Stimulated activated naive CD8-positive, alpha-beta T cell treated with anti-CD3 and anti-CD28 coated beads, Interleukin-15, Interleukin-2, amounts not matched to agents 100 ng/mL and 50 ng/mL, for 24 hours (primary cell): ENCODE measurements at regions not wholly inside any gene's neighbourhood (a gene's known extent, or its start where the extent isn't known, plus 50 kb on each side); places are given as distances from the start of the nearest gene placed in this dataset.

Experiments used
- H3K27ac Mint-ChIP-seq: one replicate; pipeline ENCODE4 v1.8.0; 2021; ENCODE audit warnings: mild to moderate bottlenecking, mixed read lengths
- H3K27me3 Mint-ChIP-seq: one replicate; pipeline ENCODE4 v1.8.0; 2021; ENCODE audit warnings: mixed read lengths
- H3K36me3 Mint-ChIP-seq: one replicate; pipeline ENCODE4 v1.8.0; 2021; ENCODE audit warnings: low read depth, mixed read lengths
- H3K4me1 Mint-ChIP-seq: one replicate; pipeline ENCODE4 v1.8.0; 2021; ENCODE audit warnings: low read depth, mixed read lengths
- H3K4me3 Mint-ChIP-seq: one replicate; pipeline ENCODE4 v1.8.0; 2021; ENCODE audit warnings: mild to moderate bottlenecking, mixed read lengths
- H3K9me3 Mint-ChIP-seq: one replicate; pipeline ENCODE4 v1.8.0; 2021; ENCODE audit warnings: mixed read lengths

DNA sequence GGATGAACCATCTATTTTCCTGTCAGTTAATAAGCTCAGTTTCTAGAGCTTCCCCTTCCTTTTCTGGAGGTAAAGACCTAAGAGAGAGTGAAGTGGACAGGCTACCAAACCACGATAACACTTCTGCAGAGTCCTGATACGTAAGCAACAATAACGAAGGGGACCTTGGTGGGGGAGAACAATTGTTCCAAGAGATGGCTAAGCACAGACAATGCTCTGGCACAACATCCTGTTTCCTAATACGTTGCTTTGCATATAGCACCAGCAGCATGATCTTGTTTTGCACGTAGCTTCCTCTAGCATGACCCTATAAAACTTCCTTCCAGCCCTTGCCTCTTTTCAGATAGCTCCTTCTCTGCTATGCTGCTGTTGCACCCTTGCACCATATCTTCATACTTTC lies 247.3 kb downstream of the RAD51AP2 start:
- peaks cover 4% of the 10 kb centered on the region for H3K9me3 Mint-ChIP-seq
- H3K4me3 Mint-ChIP-seq, result no peak overlapping the region
- no peaks in the 10 kb centered on the region for H3K4me1 Mint-ChIP-seq
- H3K36me3 Mint-ChIP-seq, result no peaks in the 10 kb centered on the region
- no peaks in the 10 kb centered on the region for H3K27me3 Mint-ChIP-seq
- H3K27ac Mint-ChIP-seq, result no peak overlapping the region

- H3K9me3 Mint-ChIP-seq, result no peaks in the 10 kb centered on the region
- no peak overlapping the region for H3K27ac Mint-ChIP-seq
- no peak overlapping the region for H3K4me3 Mint-ChIP-seq
- H3K36me3 Mint-ChIP-seq, result no peaks in the 10 kb centered on the region
- no peaks in the 10 kb centered on the region for H3K4me1 Mint-ChIP-seq
- H3K27me3 Mint-ChIP-seq, result no peaks in the 10 kb centered on the region
Measured at GRCh38 chr2:17263570-17263968, 254.7 kb downstream of the RAD51AP2 start.

GRCh38 chr2:17262854-17263569 lies 255.2 kb downstream of the RAD51AP2 start:
- Mint-ChIP-seq H3K9me3 (no peaks in the 10 kb centered on the region), H3K4me1 (no peaks in the 10 kb centered on the region), H3K27me3 (no peaks in the 10 kb centered on the region), H3K36me3 (no peaks in the 10 kb centered on the region), H3K27ac (no peak overlapping the region), H3K4me3 (no peak overlapping the region)

DNA sequence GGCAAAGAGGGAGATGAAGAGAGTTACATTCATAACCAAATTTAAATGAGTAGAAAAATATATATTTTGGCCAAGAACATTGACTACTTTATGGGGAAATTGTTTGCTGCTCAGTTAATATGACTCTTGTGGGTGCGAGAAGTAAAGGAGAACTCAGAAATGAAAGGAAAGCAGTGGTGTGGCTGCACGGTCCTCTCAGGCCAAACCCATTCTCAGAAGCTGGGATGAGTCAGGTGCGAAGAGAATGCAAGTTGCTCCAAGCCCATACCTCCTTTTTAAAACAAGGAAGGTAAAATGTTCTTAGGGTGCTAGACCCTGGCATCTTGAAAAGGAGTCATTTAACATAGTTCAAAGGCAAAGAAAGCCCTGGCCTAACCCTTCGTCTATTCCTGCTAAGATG lies 258.6 kb downstream of the RAD51AP2 start:
- Mint-ChIP-seq H3K27me3 (no peaks in the 10 kb centered on the region), H3K4me3 (no peak overlapping the region), H3K36me3 (no peaks in the 10 kb centered on the region), H3K4me1 (no peaks in the 10 kb centered on the region), H3K27ac (no peak overlapping the region), H3K9me3 (peaks cover 4% of the 10 kb centered on the region)

GRCh38 chr2:17258861-17259260 lies 259.4 kb downstream of the RAD51AP2 start:
- H3K9me3 Mint-ChIP-seq, result peaks cover 4% of the 10 kb centered on the region
- no peaks in the 10 kb centered on the region for H3K4me1 Mint-ChIP-seq
- no peak overlapping the region for H3K4me3 Mint-ChIP-seq
- H3K36me3 Mint-ChIP-seq, result no peaks in the 10 kb centered on the region
- H3K27me3 Mint-ChIP-seq, result no peaks in the 10 kb centered on the region
- H3K27ac Mint-ChIP-seq, result no peak overlapping the region

DNA sequence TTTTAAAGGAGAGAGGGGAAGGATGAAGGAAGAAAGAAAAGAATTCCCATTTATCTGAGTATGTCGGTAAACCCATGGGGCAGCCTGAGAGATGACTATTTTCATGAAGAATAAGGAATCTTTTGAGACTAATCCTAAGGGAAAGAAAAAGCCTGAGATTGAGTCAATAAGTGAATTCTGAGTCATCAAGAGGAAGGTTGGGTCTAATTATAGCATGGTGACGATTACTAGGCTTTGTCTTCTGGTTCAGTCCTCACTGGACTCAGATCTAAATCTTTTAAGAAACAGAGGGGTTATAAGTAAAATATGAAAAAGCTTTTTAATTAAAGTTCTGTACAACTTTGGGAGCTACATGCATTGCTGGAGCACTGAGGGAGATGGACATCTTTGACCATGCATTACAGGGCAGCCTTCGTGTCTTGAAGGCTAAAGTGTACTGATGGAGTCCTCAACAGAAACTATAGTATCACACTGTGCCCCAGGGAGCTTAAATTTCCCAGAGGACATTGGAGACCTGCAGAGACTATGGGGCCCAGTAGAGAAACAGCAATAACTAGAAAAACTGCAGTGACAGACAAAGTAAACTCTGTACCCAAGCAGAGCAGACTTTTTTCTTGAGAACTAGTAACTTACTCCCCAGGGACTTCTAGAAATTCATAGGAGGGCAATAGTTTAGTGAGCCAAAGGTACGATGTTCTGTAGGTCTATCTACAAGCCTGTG lies 260.9 kb downstream of the RAD51AP2 start:
- no peaks in the 10 kb centered on the region for H3K27me3 Mint-ChIP-seq
- no peaks in the 10 kb centered on the region for H3K36me3 Mint-ChIP-seq
- H3K27ac Mint-ChIP-seq, result no peak overlapping the region
- H3K9me3 Mint-ChIP-seq, result peaks cover 4% of the 10 kb centered on the region
- no peak overlapping the region for H3K4me3 Mint-ChIP-seq
- no peaks in the 10 kb centered on the region for H3K4me1 Mint-ChIP-seq

GRCh38 chr2:17255071-17255470 lies 263.2 kb downstream of the RAD51AP2 start:
- Mint-ChIP-seq H3K36me3 (no peaks in the 10 kb centered on the region), H3K27me3 (no peaks in the 10 kb centered on the region), H3K27ac (no peak overlapping the region), H3K4me3 (no peak overlapping the region), H3K4me1 (no peaks in the 10 kb centered on the region), H3K9me3 (peaks cover 4% of the 10 kb centered on the region)

DNA sequence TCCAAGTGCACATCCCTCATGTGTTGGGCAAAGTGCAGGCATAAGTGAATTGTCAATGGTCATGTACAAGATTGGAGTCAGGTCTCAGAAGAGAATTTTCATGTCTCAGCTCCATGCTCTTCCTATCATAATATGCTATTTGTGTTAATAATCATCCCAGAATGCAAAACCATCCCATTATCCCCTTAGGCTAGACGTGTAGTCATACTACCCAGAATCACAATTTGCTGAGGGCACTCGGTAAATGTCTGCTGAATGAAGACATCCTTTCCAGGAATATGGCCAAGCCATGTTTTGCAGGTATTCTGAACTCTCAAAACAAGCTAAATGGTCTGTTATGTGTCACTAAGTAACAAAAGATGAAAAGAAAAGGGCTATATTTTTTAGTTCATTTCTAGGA lies 263.8 kb downstream of the RAD51AP2 start:
- Mint-ChIP-seq H3K27me3 (no peaks in the 10 kb centered on the region), H3K36me3 (no peaks in the 10 kb centered on the region), H3K27ac (no peak overlapping the region), H3K4me3 (no peak overlapping the region), H3K4me1 (no peaks in the 10 kb centered on the region), H3K9me3 (peaks cover 4% of the 10 kb centered on the region)

DNA sequence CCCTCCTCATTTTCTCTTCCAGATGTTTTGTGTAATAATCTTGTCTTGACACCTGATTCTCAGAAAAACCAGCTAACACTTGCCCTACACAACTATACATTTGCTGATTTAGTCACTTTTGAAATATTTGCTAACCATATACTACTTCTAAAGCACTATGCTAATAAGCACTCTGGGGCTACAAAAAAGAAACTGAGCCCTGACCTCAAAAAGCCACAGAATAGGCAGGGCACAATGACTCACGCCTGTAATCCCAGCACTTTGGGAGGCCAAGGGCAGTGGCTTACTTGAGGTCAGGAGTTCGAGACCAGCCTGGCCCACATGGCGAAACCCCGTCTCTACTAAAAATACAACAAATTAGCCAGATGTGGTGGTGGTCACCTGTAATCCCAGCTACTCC lies 266.0 kb downstream of the RAD51AP2 start:
- H3K4me1 Mint-ChIP-seq, result no peaks in the 10 kb centered on the region
- H3K4me3 Mint-ChIP-seq, result no peak overlapping the region
- H3K36me3 Mint-ChIP-seq, result no peaks in the 10 kb centered on the region
- H3K9me3 Mint-ChIP-seq, result peaks cover 4% of the 10 kb centered on the region
- H3K27me3 Mint-ChIP-seq, result no peaks in the 10 kb centered on the region
- H3K27ac Mint-ChIP-seq, result no peak overlapping the region

GRCh38 chr2:17251171-17251570 lies 267.1 kb downstream of the RAD51AP2 start:
- Mint-ChIP-seq H3K27me3 (no peaks in the 10 kb centered on the region), H3K36me3 (no peaks in the 10 kb centered on the region), H3K4me3 (no peak overlapping the region), H3K27ac (no peak overlapping the region), H3K4me1 (no peaks in the 10 kb centered on the region), H3K9me3 (peaks cover 2% of the 10 kb centered on the region)

DNA sequence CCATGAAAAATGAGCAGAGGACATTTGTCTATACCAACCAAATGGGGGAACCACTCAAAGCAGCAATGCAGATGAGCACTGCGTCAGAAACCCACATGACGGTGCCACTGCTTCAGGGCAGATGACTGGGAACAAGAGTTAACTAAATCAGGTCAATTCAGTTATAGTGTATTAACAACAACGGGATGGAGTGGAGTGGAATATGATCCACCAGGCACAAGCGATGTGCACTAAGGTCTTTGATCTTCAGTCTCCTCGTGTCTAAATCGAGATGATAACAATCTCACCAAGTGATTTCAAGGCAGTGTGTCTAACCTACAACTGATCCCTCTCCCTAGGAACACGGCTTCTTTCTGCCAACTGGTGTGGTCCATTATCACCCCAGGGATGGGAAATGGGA lies 269.0 kb downstream of the RAD51AP2 start:
- Mint-ChIP-seq H3K36me3 (no peaks in the 10 kb centered on the region), H3K27me3 (no peaks in the 10 kb centered on the region), H3K4me1 (no peaks in the 10 kb centered on the region), H3K9me3 (no peaks in the 10 kb centered on the region), H3K4me3 (no peak overlapping the region), H3K27ac (no peak overlapping the region)

GRCh38 chr2:17245906-17246305 lies 272.3 kb downstream of the RAD51AP2 start:
- no peak overlapping the region for H3K27ac Mint-ChIP-seq
- no peaks in the 10 kb centered on the region for H3K36me3 Mint-ChIP-seq
- H3K4me3 Mint-ChIP-seq, result no peak overlapping the region
- H3K27me3 Mint-ChIP-seq, result no peaks in the 10 kb centered on the region
- no peaks in the 10 kb centered on the region for H3K9me3 Mint-ChIP-seq
- H3K4me1 Mint-ChIP-seq, result no peaks in the 10 kb centered on the region

GRCh38 chr2:17242813-17243485 lies 275.3 kb downstream of the RAD51AP2 start:
- Mint-ChIP-seq H3K36me3 (no peaks in the 10 kb centered on the region), H3K4me3 (no peak overlapping the region), H3K9me3 (no peaks in the 10 kb centered on the region)

GRCh38 chr2:17239550-17239949 lies 278.7 kb downstream of the RAD51AP2 start:
- Mint-ChIP-seq H3K36me3 (no peaks in the 10 kb centered on the region), H3K4me3 (no peak overlapping the region), H3K9me3 (no peaks in the 10 kb centered on the region), H3K4me1 (no peaks in the 10 kb centered on the region), H3K27ac (no peak overlapping the region), H3K27me3 (no peaks in the 10 kb centered on the region)

More at GRCh38 chr2:17242813-17243485, 275.3 kb downstream of the RAD51AP2 start:
- Mint-ChIP-seq H3K4me1 (no peaks in the 10 kb centered on the region), H3K27me3 (no peaks in the 10 kb centered on the region), H3K27ac (no peak overlapping the region)

GRCh38 chr2:17235167-17235566 lies 283.1 kb downstream of the RAD51AP2 start:
- Mint-ChIP-seq H3K4me3 (no peak overlapping the region), H3K4me1 (no peaks in the 10 kb centered on the region), H3K36me3 (no peaks in the 10 kb centered on the region), H3K27me3 (no peaks in the 10 kb centered on the region), H3K27ac (no peak overlapping the region), H3K9me3 (no peaks in the 10 kb centered on the region)
